GM18868 (cell line): ENCODE measurements at regions not wholly inside any gene's neighbourhood (a gene's known extent, or its start where the extent isn't known, plus 50 kb on each side); places are given as distances from the start of the nearest gene placed in this dataset.
A peak's percentile ranks its signal among the peaks of the same experiment; 100 is the strongest.

Experiments used
- ATAC-seq: cut with Tn5 transposase; IDR thresholded peaks from one replicate; pipeline ENCODE4 v1.9.1; 2021; ENCODE audit warnings: mild to moderate bottlenecking, moderate library complexity; ENCODE audit not compliant: unreplicated experiment

DNA sequence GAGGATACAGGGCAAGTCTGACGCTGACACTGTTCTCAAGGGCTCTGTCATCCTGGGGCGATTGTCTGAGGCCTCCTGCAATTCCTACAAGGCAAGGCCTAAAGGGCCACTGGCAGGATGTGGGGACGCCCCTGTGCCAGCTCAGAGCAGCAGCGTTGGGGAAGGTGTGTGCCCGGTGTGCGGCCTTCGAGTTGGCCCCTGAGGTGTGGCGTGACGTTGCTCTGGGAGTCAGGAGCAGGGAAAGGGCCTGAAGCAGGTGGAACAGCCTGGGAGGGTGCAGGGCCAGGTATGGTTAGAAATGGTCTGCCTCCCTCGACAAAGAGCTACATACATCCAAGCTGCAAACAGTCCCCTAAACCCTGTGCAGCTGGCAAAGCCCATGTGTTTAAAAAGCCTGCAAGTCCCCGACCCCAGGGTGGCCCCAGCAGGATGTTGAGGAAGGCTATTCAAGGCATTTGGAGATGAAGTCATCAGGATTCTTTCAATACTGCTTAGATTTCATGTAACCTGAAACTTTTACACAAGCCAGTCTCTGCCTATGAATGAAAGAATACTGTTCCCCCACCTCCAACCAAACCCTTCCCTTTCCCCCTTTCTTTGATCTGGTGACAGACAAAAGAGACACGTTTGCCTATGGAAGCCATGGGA, 142.5 kb upstream of the TNS3 start:
- no peak for ATAC-seq

DNA sequence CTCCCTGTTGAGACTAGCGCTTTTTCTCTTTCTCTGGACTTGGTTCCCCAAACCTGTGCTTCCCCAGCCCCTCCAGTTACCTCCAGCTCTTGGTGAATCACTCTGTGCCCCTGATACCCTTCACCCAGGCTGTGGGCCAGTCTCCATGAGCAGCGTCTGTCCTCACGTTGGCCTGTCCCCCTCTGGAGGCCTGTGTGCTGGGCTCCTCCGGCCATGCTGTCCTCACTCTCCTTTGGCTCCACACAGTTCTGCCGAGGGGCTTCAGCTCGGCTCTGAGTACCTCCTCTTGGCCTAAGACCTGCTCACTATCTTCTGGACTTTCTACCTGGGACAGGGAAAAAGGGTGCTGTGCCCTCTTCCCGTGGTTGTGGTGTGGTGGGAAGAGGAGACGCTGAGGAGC, 140.2 kb upstream of the TNS3 start:
- ATAC-seq, result no peak

DNA sequence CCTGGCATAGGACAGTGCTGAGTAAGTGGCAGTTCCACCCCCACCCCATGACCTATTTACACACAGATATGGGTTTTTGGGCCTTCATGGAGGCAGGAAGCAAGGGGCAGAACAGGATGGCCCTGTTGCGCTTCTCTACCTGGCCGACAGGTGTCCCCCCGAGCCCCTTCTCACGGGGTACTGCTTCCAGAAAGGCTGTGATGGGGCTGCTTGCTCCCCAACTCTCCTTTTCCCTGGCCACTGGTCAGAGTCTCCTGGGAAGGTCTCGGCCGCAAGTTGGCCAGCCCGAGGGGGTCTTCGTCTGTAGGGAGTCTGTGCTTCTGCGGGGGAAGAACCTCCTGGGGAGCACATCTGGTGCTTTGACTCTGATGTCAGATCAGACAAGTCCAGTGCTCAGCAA, 139.8 kb upstream of the TNS3 start:
- no peak for ATAC-seq

DNA sequence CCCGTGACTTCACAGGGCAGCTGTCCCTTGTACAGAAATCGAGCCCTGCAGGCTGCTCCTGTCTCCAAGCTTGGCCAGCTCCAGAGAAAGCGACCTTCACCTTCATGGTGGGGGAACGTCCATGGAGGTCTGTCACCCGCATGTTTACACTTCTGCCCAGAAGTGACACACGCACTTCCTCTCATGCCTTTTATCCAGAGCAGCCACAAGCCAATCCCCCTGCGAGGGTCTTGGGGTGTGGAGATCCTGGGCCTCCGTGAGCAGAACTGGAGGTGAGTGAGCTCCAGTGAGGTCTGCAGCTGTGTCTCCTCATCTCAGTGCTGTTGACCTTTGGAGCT, 139.0 kb upstream of the TNS3 start:
- ATAC-seq, result no peak

DNA sequence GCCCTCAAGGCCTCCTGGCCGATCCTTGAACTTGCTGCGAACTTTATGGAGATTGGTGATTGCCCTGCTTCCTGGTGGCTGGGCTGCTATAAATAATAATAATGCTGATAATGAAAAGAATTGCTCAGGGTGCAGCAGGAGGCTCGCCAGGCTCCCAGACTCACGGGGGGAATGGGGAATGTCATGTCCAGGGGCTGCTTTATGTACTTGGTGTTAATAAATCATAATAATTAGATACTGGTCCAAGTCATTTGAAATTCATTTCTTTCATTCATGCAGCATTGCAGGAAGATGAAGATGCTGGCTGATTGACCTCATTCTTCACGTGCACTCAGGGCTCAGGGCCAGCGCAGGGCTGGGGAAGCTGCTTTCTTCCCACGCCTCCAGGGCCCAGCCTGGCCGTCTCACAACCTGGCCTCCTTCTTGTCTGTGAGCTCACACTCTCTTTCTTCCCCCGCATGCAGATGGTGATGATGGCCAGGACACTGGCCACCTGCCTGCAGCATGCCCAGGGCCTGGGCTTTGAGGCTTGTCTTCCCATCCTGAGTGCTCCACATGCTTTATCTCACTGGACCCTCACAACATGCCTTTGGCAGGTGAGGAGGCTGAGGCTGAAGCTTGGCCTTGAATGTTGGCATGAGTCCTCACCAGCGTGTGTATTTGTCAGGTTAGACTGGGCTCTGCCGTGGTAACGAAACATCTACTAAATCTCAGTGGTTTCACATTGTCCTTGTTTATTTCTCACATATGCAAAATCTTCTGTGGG, 138.4 kb upstream of the TNS3 start:
- no peak for ATAC-seq

DNA sequence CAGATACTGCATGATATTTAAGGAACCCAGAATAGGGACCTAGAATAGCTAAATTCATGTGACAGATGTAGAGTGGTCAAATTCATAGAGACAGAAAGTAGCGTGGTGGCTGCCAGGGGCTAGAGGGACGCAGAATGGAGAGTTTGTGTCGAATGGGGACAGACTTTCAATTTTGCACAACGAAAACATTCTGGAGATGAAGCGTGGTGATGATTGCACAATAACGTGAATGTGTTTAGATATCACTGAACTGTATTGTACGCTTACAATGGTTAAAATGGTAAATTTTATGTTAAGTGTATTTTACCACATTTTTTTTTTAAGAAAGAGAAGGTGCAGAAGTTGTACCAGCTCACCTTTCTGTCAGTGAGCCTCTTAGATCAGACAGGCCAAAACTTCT, 137.8 kb upstream of the TNS3 start:
- ATAC-seq, result no peak

DNA sequence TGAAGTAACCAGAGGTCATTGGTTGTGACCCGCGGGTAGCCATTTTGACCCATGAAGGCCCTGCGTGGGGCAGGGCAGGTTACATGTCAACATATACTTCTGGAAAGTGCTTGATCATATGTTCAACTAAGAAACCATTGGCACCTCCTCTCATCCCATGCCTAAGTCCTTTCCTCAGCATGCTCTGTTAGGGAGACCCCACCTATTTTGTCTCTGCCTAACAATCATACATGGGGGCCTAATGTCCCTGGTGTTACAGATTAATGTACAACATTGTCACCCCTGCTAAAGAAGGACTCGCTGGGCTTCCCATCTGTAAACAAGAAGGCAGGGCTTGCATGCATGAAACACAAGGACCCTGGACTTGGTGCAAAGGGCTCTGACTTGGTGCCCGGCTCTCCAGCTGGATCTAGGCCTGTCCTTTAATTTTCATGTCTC, 133.7 kb upstream of the TNS3 start:
- peak; percentile 2 for ATAC-seq

DNA sequence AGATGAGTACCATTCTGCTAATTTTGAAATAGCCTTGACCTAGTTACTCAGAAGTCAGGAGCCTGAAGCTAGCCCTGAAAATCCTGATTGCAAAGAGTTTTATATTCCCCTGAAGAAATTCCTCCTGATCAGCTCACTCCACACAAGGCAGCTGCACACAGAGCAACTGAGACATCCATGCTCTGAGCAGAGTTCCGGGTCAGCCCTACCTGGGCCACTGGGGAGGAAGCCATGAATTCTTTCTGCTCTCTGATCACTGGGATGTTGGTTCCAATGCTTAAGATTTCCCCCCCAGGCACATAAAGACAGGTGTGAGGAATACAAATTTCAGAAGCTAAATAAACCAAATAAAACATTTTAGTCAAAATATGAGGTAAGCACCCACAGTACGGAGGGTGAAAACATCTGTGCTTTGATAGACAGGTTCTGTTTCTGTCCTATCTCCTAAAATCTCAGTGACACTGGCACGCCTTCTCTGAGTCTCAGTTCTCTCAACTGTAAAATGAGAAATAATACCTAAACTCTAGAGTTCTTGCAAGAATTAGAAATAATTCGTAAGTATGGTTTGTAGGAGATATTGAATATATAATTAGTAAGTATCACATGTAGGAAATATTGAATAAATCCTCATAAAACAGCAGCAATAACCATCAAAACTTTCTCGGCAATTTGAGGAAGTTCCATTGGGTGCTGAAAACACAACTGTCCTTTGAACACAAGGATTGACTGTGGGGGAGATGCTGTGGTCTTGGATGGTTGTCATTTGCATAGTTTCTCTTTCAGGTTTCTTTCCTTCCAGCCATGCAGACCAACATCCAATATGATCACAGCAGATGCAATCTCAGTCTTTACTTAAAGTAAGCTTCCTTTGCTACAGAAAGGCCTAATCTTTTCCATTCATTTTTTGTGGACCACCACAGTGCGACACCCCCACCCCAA, 133.0 kb upstream of the TNS3 start:
- peak; percentile 98 for ATAC-seq

DNA sequence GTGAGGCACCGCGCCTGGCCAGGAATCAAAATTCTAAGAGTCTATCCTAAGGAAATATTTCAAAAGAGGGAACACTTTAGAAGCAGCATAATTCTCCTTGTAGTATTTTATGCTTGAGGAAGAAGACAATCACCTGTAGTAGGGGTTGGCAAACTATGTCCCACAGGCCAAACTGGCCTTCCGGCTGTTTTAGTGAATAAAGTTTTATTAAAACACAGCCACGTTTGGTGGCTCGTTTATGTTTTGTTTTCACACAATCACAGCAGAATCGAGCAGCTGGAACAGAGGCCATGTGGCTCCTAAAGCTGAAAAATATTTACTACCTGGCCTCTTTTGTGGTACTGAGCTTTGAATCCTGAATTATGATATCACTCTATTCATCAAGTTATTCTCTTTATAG, 131.7 kb upstream of the TNS3 start:
- no peak for ATAC-seq

DNA sequence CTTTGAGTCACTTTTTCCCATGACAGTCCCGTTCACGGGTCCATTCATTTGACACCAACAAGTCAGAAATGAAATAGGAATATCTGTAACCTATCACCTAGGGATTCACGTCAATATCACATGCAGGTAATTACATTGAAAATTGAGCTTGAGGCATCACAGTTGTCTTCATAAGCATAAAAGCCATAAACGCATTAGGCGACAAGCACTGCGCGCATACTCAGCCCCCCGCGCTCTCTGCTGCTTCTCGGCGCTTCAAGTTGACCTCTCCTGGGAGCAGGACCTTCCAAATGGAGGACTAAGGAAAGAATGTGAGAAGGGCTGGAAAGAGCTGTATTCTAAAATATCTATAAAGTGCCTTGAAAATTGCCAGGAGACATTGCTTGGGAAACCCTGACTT, 130.5 kb upstream of the TNS3 start:
- ATAC-seq, result no peak

DNA sequence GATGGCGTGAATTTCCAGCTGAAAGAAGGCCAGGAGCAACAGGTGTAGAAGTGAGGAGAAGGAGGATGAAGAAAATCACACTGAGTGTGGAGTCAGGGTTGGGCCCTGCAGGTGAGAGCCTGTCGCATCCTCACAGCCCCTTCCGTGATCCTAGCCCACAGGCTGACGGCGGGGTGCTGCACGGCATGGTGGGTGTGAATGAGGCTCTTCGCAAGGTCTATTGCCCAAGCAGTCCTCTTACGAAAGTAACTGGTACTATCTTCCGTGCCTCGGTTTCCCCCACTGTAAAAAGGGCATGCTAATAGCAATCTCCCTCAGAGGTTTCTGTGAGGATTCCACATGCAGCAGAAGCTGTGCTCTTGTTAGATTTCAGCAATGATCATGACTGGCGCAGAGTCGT, 129.9 kb upstream of the TNS3 start:
- ATAC-seq, result no peak

DNA sequence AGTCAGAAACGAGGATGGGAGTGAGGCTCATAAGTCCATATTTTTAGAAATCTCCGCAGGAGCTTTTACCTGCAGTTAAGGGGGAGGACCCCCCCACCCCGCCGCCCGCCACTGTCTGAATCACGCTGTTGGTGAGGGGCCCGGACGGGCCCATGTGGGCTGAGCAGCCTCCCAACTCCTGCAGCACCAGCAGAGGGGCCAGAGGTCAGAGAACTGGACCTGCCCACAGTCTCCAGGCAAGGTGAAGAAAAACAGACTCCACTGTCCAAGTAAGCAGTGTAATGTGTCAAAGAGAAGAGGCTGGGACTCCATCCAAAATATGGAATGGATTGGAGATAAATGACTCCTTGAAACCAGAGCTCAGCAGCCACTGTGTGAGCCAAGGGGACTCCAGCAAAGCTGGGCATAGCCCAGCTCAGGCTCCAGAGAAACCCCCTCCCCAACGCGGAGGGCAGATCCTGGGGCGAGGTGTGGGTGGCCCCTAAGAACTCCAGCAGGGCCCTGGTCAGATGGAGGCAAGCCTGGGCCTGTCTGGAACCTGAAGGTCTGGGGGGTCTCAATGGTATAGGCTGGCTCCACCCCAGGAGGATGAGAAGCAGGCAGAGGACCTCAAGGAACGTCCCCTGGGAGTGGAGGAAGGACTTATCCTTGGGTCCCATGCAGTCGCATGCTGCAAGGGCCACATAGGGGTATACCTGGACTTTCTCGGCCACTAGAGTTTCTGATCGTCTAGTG, 128.5 kb upstream of the TNS3 start:
- ATAC-seq, result no peak

DNA sequence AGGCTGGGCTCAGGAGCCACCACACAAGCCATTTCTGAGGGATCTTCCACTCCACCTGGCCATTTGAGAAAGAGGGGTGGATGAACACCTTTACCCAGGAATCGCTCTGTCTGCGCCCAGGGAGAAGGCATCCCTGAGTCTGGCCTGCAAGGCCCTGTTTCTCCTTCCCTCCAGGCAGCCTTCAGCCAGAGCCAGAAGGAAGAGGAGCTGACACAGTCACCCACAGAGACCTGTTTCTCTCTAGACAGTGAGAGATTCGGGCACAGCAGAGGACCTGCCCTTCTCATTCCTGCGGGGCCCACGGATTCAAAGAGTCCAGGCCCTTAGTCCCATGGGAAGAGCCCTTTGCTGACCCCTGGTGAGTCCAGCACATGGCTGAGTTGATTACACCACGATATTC, 127.5 kb upstream of the TNS3 start:
- no peak for ATAC-seq

DNA sequence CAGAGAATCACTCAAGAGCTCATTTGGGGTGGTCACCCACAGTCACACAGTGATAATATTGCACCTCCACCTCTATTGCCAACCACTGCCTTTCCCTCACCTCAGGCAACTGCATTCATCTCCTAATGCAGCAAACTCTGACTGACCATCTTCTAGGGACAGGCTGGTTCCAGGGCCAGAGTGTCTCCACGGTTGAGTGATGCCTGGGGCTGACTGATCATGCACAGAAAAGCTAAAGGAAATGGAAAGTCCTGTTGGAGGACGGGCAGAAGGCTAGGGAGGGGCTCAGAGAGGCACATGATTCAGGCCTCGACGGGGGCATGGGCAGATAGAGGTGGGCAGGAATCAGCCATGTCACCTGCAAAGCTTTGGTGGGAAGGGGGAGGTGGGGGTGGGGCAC, 127.1 kb upstream of the TNS3 start:
- ATAC-seq, result no peak

DNA sequence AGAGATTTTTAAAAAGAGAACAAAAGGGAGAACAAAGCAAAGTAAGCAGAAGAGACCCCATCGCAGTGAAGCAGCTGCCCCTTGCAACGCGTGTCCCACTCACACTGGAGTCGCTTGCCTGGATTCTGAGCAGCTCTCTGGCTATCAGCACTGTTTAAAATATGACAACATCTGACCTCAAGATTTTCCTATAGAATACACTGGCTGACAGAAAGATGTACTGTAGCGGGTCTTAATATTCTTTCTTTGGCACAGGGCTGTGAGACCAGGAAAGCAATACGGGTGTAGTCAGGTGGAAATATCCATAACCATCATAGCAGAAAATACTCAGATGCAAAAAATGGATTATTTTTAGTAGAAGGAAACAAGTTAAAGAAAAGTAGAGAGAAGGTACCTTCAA, 125.7 kb upstream of the TNS3 start:
- no peak for ATAC-seq

DNA sequence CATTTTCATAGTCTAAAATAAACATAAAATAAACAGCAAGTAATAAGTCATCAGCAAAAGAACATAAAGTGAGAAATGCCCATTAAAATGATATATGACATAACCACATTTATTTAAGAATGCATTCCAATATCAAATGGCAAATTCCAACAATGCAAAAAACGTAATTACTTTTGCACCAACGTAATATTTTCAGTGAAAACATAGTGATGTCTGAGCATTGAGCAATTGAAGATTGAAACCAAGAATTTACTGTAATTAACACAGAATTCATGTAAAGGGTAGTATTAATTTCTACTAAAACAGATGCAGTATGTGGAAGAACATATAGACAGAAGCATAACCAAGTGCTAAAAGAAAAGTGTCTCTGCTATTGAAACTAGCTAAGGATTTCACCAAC, 123.0 kb upstream of the TNS3 start:
- no peak for ATAC-seq

DNA sequence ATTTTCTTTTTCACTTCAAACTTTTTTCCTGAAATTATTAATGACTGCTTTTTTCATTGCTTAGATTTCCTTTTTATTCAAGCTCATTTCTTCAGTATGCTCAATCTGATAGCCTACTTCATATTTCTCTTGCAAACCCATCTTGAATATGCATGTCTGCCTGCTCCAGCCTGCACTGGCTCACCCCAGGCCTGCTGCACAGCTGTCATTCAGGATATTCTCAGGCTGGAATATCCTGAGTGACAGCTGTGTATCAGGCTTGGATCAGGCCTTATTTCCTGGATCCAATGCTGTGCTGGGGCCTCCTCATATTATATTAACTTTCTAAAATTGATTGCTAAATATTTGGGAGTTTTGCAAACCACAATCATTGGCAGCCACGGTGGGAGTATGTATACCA, 120.2 kb upstream of the TNS3 start:
- no peak for ATAC-seq

DNA sequence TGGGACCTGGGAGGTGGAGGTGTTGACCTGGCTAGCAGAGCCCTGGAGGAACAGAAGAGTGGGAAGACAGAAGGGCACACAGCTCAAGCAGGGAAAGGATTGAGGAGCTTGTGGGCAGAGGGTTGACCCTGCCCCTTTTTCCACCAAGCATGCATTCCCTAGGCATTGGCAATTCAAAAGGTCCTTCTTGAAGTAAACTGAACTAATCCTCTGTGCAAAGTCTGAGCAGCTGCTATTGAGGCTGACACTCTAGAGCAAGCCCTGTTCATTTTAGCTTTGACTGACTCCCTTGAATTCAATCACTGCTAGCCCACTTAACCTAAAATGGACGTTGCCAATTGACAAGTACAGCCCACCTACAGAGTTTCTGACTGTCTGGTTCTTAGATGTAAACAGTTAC, 116.5 kb upstream of the TNS3 start:
- ATAC-seq, result no peak

DNA sequence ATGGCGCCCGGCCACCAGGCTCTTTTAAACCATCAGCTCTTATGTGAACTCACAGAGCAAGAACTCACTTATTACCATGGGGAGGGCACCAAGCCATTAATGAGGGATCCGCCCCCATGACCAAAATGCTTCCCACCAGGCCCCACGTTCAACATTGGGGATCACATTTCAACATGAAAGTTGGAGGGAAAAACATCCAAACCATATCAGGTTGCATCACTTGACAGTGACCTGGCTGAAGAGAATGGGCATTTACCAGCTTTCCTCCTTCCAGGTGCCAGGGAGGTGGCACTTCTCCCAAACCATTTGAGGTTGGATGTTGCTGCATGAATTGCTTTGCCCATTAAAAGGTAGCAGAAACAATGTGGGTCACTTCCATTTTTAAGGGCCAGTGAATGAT, 115.6 kb upstream of the TNS3 start:
- no peak for ATAC-seq

DNA sequence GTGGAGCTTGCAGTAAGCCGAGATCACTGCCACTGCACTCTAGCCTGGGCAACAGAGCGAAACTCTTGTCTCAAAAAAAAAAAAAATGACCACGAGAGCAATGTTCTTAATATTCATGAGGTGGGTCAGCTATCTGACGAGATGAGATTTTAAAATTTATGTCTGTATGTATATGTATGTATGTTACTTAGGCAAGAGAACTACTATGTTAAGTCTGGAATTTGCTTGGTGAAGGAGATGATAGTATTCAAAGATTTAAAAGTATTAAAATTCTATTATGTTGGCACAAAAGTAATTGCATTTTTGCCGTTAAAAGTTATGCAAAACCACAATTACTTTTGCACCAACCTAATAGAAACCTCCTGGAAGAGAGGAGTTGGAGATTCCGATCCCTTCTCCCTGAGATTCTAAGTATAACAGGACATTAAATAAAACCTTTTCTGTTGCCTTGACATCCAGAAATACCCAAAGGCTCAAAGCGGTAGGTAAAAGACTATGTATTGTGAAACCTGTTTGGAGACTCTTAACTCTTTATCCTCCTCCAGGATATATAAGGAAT, 114.3 kb upstream of the TNS3 start:
- ATAC-seq, result no peak

DNA sequence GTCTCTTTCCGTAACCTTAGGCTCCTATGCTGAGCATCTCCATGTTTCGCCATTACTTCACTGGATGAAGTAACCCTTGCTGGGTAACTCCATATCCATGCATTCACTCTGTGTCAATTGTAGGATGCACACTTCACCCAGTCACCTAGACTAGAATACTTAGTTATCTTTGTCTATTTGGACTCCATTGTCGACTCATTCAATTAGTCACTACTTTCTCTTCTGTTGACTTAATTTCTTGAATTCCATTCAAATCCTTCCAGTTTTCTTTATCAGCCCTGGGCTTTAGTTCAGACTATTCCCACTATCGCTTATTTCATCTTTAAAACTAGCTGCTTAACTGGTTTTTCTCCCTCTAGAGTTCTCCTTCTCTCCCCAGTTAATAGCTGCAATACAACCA, 111.3 kb upstream of the TNS3 start:
- ATAC-seq, result no peak
